ENCODE measurements at regions not wholly inside any gene's neighbourhood (a gene's known extent, or its start where the extent isn't known, plus 50 kb on each side); places are given as distances from the start of the nearest gene placed in this dataset.

DNA sequence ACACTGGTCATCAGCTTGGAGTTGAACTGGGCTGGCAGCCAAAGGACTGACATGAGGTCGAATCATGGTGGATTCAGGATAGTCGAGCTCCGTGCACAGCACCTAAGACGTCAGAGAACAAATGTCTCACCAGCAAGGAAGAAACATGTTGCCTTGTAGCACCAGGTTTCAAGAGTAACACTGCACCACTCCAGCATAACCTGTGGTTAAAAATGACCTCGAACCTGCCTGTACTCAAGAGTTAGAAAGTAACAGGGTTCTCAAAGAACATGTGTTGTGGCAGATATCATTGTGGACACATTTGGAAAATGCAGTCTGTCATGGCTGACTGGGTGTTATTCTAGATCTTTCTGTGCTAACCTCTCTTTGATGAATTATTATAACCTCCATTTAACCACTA lies 511.6 kb downstream of the CDH26 start:
- TF ChIP-seq, protein P1, sequence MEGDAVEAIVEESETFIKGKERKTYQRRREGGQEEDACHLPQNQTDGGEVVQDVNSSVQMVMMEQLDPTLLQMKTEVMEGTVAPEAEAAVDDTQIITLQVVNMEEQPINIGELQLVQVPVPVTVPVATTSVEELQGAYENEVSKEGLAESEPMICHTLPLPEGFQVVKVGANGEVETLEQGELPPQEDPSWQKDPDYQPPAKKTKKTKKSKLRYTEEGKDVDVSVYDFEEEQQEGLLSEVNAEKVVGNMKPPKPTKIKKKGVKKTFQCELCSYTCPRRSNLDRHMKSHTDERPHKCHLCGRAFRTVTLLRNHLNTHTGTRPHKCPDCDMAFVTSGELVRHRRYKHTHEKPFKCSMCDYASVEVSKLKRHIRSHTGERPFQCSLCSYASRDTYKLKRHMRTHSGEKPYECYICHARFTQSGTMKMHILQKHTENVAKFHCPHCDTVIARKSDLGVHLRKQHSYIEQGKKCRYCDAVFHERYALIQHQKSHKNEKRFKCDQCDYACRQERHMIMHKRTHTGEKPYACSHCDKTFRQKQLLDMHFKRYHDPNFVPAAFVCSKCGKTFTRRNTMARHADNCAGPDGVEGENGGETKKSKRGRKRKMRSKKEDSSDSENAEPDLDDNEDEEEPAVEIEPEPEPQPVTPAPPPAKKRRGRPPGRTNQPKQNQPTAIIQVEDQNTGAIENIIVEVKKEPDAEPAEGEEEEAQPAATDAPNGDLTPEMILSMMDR (conservative IDR thresholded peaks at IDR 0.05; ENCODE audit: low read length) = no peak
- TF ChIP-seq EZH2phosphoT487 (IDR thresholded peaks at IDR 0.05; ENCODE audit: borderline replicate concordance, low read depth, low read length) = no peak

Data from OCI-LY7 (cell line).